GM13977 (cell line): ENCODE measurements at regions not wholly inside any gene's neighbourhood (a gene's known extent, or its start where the extent isn't known, plus 50 kb on each side); places are given as distances from the start of the nearest gene placed in this dataset.

ENCODE experiments used
- DNase-seq: peaks from one replicate; pipeline ENCODE4 v3.0.0; 2012; ENCODE audit warnings: low spot score
- in situ Hi-C: fragments of 300-500 bp; cut with MboI; formaldehyde crosslinking; loops from one replicate; pipeline ENCODE4 v1.12.0; 2022; ENCODE audit warnings: low sequenced_read_pairs, low pct_unique_long_range_greater_than_20kb, mixed read lengths, inconsistent platforms; ENCODE audit not compliant: unreplicated experiment
- TF ChIP-seq, protein P1 (sequence below): IDR thresholded peaks from 2 replicates; pipeline ENCODE4 v1.5.1; 2012; ENCODE audit warnings: mild to moderate bottlenecking, control low read depth; ENCODE audit not compliant: insufficient read depth; ENCODE audit errors: extremely low read depth, missing control alignments

DNA sequence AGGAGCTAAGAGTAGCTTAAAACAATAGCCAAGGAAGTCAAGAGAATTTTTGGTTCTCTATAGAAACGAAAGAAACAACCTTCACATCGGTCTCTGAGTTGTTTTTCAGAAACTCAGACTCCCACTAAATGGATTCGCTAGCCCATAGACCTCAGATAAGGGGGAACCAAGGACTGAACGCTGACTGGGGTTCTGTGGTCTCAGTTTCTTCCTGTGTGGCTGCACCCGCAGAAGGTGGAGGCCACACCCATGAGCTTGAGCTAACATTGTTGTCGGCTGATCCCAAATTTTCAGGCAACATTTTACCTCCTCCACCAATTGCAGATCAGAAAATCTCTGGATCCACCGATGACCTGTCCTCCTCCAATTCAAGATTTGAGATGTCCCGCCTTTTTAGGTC, 456.1 kb downstream of the AJAP1 start:
- in situ Hi-C loops = no loop called here
- DNase-seq = no peak
- TF ChIP-seq, protein P1, sequence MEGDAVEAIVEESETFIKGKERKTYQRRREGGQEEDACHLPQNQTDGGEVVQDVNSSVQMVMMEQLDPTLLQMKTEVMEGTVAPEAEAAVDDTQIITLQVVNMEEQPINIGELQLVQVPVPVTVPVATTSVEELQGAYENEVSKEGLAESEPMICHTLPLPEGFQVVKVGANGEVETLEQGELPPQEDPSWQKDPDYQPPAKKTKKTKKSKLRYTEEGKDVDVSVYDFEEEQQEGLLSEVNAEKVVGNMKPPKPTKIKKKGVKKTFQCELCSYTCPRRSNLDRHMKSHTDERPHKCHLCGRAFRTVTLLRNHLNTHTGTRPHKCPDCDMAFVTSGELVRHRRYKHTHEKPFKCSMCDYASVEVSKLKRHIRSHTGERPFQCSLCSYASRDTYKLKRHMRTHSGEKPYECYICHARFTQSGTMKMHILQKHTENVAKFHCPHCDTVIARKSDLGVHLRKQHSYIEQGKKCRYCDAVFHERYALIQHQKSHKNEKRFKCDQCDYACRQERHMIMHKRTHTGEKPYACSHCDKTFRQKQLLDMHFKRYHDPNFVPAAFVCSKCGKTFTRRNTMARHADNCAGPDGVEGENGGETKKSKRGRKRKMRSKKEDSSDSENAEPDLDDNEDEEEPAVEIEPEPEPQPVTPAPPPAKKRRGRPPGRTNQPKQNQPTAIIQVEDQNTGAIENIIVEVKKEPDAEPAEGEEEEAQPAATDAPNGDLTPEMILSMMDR = no peak

DNA sequence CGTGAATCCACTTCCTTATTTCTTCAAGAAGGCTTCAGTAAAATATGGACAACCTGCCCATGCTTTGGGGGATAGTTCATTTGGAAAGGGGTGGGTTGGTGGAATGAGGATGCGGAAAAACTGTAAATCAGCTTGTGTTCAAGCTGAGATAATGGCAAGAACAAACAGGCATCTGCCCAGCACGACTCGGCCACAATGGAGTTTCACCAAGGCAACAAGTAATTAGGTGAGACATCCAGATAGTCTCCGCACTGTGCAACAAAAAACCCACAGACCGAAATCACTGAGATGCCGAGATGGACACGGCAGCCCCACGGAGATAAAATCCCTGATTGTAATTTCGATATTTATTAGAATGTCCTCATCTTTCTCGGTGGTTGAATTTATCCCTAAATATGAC, 455.2 kb downstream of the AJAP1 start:
- no peak for DNase-seq
- TF ChIP-seq, protein P1 = no peak
- in situ Hi-C loops = no loop called here

DNA sequence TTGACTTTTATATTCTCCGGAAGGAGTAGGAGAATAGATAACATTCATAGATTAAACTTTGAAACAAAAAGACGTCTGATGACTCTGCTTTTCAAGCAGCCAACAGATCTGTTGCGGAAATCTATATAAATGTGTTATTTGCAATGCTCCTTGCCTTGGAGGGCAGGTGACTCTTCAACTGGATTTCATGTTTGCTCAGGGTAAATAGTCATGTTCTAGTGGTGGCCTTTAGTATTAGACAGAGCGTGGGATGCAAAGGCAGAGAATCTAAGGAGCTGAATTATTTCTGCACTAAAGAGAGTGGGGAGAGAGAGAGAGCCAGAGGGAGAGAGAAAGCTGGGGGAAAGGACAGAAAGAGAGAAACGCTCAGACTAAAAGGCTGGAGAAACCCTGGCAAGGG, 454.3 kb downstream of the AJAP1 start:
- DNase-seq = no peak
- in situ Hi-C loops = no loop called here
- TF ChIP-seq, protein P1 = no peak

DNA sequence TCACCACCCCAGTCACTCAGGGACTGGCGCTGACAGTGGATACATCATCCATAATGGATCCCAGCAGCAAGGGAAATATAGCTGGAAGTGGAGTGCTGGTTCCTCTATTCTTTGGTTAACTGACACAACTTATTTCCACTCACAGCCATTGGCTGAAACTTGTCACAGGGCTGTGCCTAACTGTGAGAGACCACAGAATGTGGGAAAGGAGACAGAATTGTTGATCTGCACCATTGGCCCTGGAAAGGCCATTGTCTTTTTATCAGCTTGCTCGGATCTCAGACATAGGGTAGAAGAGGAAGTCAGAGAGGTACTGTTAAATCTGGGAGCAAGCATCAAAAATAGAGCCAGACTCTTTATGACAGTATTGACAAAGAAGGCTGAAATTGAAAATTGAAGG, 451.3 kb downstream of the AJAP1 start:
- TF ChIP-seq, protein P1 = no peak
- no peak for DNase-seq
- in situ Hi-C loops = no loop called here

DNA sequence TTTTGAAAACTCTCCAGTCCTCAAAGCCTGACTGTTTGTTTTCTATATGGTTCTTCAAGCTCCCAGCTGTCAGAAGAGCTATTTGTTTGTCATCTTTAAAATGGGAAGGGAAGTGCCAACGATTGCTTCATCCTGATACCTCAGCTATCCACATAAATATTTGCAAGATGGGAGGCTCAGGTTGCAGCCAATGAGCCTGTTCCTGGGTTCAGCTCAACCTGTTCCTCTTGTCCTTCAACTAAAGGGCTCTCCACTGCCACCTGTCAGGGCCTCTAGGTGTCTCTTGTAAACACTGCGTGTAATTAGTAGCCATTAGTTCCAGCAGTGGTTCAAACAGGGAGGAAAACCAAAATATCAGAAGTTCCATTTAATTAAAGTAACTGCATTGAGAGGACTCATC, 445.1 kb downstream of the AJAP1 start:
- TF ChIP-seq, protein P1 = no peak
- in situ Hi-C loops = no loop called here
- no peak for DNase-seq

DNA sequence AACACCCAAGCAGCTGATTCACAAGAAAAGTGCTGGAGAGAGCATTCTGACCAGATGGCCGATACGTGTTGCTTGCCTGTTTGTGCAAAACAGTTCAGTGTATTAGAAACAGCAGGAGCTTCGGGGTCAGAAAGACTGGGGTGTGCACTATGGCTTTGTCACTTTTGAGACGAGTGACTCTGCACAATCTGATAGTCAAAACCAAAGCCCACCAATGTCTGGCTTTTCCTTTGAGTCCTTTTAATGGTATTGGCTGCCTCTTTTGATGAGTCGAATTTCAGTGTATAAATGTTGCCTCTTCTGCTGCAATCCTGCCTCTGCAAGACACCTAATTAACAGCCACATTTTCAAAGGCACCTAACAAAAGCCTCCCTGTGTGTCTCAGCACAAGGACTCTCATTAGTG, 444.6 kb downstream of the AJAP1 start:
- in situ Hi-C loops = no loop called here
- DNase-seq = no peak
- TF ChIP-seq, protein P1 = no peak

DNA sequence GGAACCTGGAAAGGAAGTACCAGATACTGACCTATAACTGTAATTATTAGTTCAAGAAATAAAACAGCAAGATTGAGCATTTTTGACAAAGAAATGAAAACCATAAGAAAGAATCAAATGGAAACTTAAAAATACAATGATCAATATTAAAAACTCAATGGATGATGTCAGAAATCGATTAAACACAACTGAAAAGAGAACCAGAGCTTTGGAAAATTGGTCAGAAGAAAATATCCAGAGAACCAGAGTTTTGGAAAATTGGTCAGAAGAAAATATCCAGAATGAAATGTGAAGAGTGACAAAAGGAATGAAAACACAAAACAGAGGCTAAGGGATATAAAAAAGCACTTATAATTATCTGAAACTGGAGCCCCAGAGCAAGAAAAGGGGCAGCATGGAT, 438.6 kb downstream of the AJAP1 start:
- TF ChIP-seq, protein P1 = no peak
- DNase-seq = no peak
- in situ Hi-C loops = no loop called here
